GM23338 (cell line): ENCODE measurements at regions not wholly inside any gene's neighbourhood (a gene's known extent, or its start where the extent isn't known, plus 50 kb on each side); places are given as distances from the start of the nearest gene placed in this dataset.

ENCODE experiments used
- ATAC-seq: fragments of 200-7000 bp; cut with Tn5 transposase; 3 replicates; pipeline ENCODE4 v1.9.1; 2020
- DNase-seq: peaks from one replicate; pipeline ENCODE4 v3.0.0-alpha.2; 2015; ENCODE audit warnings: low spot score
- H2AFZ ChIP-seq: fragments of 200-600 bp; sonication (generic); 2 replicates; pipeline ENCODE4 v1.8.0; 2016; ENCODE audit warnings: antibody characterized with exemption, mild to moderate bottlenecking, moderate library complexity
- H3F3A ChIP-seq: fragments of 200-600 bp; sonication (generic); replicated peaks from 2 replicates; pipeline ENCODE4 v1.8.0; 2017; ENCODE audit warnings: antibody characterized with exemption, mixed run types, low read depth
- H3K27ac ChIP-seq: fragments of 200-600 bp; sonication (generic); 2 replicates; pipeline ENCODE4 v1.6.1; 2016; ENCODE audit warnings: low read depth
- H3K27me3 ChIP-seq: fragments of 200-600 bp; sonication (generic); 2 replicates; pipeline ENCODE4 v1.8.0; 2016; ENCODE audit warnings: mild to moderate bottlenecking, mixed run types, moderate library complexity; ENCODE audit not compliant: insufficient read depth
- H3K36me3 ChIP-seq: fragments of 200-600 bp; sonication (generic); 2 replicates; pipeline ENCODE4 v1.8.0; 2016; ENCODE audit warnings: mild to moderate bottlenecking; ENCODE audit not compliant: insufficient read depth
- H3K4me1 ChIP-seq: fragments of 200-600 bp; sonication (generic); 2 replicates; pipeline ENCODE4 v1.8.0; 2016; ENCODE audit warnings: mild to moderate bottlenecking, moderate library complexity; ENCODE audit not compliant: insufficient read depth
- H3K4me2 ChIP-seq: fragments of 200-600 bp; sonication (generic); 2 replicates; pipeline ENCODE4 v1.7.1; 2017; ENCODE audit warnings: mixed run types
- H3K4me3 ChIP-seq: fragments of 200-600 bp; sonication (generic); 2 replicates; pipeline ENCODE4 v1.6.1; 2016; ENCODE audit warnings: mixed run types
- H3K79me2 ChIP-seq: fragments of 200-600 bp; sonication (generic); replicated peaks from 2 replicates; pipeline ENCODE4 v1.8.0; 2017; ENCODE audit warnings: mild to moderate bottlenecking; ENCODE audit not compliant: insufficient read depth
- H3K9me2 ChIP-seq: fragments of 200-600 bp; sonication (generic); 2 replicates; pipeline ENCODE4 v1.8.0; 2017; ENCODE audit not compliant: insufficient read depth
- H4K20me1 ChIP-seq: fragments of 200-600 bp; sonication (generic); replicated peaks from 2 replicates; pipeline ENCODE4 v1.8.0; 2017; ENCODE audit warnings: mild to moderate bottlenecking; ENCODE audit not compliant: insufficient read depth
- H3K27ac Mint-ChIP-seq: 2 replicates; pipeline ENCODE4 v1.8.0; 2020; ENCODE audit warnings: inconsistent platforms, mild to moderate bottlenecking, moderate library complexity, mixed read lengths
- H3K27me3 Mint-ChIP-seq: 3 replicates; pipeline ENCODE4 v1.8.0; 2022; ENCODE audit warnings: low read depth, mild to moderate bottlenecking, moderate library complexity, mixed read lengths, inconsistent platforms; ENCODE audit not compliant: insufficient read depth, poor library complexity
- H3K36me3 Mint-ChIP-seq: 3 replicates; pipeline ENCODE4 v1.8.0; 2021; ENCODE audit warnings: low read depth, mild to moderate bottlenecking, inconsistent platforms, moderate library complexity, mixed read lengths
- H3K4me1 Mint-ChIP-seq: 3 replicates; pipeline ENCODE4 v1.8.0; 2020; ENCODE audit warnings: mild to moderate bottlenecking, inconsistent platforms, mixed read lengths
- H3K4me3 Mint-ChIP-seq: 3 replicates; pipeline ENCODE4 v1.8.0; 2021; ENCODE audit warnings: moderate library complexity, mild to moderate bottlenecking, inconsistent platforms, mixed read lengths
- H3K9me3 Mint-ChIP-seq: 3 replicates; pipeline ENCODE4 v1.8.0; 2020; ENCODE audit warnings: moderate library complexity, mild to moderate bottlenecking, inconsistent platforms, mixed read lengths
- EZH2 ChIP-seq: fragments of 200-600 bp; sonication (generic); IDR thresholded peaks from one replicate; pipeline ENCODE4 v1.8.0; 2017; ENCODE audit warnings: antibody characterized with exemption, mild to moderate bottlenecking, low read depth; ENCODE audit not compliant: unreplicated experiment
- EZH2phosphoT487 ChIP-seq: fragments of 200-600 bp; sonication (generic); IDR thresholded peaks from one replicate; pipeline ENCODE4 v1.8.1; 2018; ENCODE audit warnings: antibody characterized with exemption; ENCODE audit not compliant: unreplicated experiment
- JUNB ChIP-seq: IDR thresholded peaks from one replicate; pipeline ENCODE4 v1.6.1; 2016; ENCODE audit warnings: antibody characterized with exemption; ENCODE audit not compliant: unreplicated experiment
- POLR2AphosphoS5 ChIP-seq: IDR thresholded peaks from 2 replicates; pipeline ENCODE4 v1.6.1; 2016; ENCODE audit warnings: antibody characterized with exemption, low read depth
- STAT1 ChIP-seq: IDR thresholded peaks from one replicate; pipeline ENCODE4 v1.6.1; 2016; ENCODE audit warnings: antibody characterized with exemption; ENCODE audit not compliant: unreplicated experiment
- TF ChIP-seq, protein P1 (sequence below): IDR thresholded peaks from one replicate; pipeline ENCODE4 v1.6.1; 2018; ENCODE audit warnings: antibody characterized with exemption; ENCODE audit not compliant: unreplicated experiment

DNA sequence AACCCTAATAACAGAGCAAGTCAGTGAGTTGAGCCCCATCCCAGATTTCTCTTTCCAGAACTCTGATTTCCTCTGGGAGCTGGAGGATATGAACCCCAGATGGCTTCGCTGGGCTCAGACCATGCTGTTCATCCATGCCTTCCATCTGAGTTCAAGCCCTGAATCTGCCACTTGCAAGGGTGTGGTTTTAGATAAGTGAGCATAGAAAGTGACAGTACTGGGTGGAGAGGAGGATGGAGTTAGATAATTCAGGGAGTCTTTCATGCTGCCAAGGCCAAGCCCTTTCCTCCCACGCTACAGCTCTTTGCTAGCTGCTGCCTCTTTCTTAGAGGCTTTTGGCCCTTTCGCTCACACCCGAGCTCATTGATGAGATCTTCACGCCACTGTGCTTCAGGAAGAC is 57.2 kb upstream of the MAFB start (continued):
- TF ChIP-seq, protein P1, sequence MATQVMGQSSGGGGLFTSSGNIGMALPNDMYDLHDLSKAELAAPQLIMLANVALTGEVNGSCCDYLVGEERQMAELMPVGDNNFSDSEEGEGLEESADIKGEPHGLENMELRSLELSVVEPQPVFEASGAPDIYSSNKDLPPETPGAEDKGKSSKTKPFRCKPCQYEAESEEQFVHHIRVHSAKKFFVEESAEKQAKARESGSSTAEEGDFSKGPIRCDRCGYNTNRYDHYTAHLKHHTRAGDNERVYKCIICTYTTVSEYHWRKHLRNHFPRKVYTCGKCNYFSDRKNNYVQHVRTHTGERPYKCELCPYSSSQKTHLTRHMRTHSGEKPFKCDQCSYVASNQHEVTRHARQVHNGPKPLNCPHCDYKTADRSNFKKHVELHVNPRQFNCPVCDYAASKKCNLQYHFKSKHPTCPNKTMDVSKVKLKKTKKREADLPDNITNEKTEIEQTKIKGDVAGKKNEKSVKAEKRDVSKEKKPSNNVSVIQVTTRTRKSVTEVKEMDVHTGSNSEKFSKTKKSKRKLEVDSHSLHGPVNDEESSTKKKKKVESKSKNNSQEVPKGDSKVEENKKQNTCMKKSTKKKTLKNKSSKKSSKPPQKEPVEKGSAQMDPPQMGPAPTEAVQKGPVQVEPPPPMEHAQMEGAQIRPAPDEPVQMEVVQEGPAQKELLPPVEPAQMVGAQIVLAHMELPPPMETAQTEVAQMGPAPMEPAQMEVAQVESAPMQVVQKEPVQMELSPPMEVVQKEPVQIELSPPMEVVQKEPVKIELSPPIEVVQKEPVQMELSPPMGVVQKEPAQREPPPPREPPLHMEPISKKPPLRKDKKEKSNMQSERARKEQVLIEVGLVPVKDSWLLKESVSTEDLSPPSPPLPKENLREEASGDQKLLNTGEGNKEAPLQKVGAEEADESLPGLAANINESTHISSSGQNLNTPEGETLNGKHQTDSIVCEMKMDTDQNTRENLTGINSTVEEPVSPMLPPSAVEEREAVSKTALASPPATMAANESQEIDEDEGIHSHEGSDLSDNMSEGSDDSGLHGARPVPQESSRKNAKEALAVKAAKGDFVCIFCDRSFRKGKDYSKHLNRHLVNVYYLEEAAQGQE = no peak
- TF ChIP-seq JUNB = no peak
- no peak for TF ChIP-seq EZH2
- no peak for TF ChIP-seq STAT1

DNA sequence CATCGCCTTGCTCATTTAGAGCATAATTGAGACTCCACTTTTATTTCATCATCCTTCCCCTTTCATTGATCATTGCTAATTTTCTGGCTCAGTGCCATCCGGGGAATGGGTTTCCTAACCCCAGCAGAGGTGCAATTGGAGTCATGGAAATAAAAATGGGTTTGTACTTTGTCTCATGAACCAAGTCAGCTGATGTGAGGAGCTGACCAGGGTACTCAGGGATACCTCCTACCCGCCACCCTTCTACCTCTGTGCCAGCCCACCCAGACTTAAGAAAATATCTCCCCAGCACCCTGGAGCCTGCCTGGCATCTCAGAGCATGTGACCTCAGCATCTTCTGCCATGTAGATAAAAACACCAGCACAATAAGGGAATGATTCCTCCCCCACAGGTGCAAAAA is 59.1 kb upstream of the MAFB start:
- no peak overlapping the region for H3K27ac Mint-ChIP-seq
- no peaks in the 10 kb centered on the region for H3K36me3 ChIP-seq
- H3K4me3 ChIP-seq = no peak overlapping the region
- no peaks in the 10 kb centered on the region; the same call in 2 of the 3 replicates for H3K9me3 Mint-ChIP-seq
- no peaks in the 10 kb centered on the region for H3K27me3 ChIP-seq
- H3K4me1 Mint-ChIP-seq = no peaks in the 10 kb centered on the region; the same call in 2 of the 3 replicates
- ATAC-seq (no peak), DNase-seq (no peak)
- H3K9me2 ChIP-seq = 0 out of 2 replicates have a peak, but pooled peaks cover 4% of the 10 kb centered on the region
- H3K4me1 ChIP-seq = no peaks in the 10 kb centered on the region
- H3K27ac ChIP-seq = no peak overlapping the region
- TF ChIP-seq, protein P1 = peak; percentile 35
- no peak for TF ChIP-seq POLR2AphosphoS5
- H2AFZ ChIP-seq = no peak overlapping the region
- no peak overlapping the region for H3K4me2 ChIP-seq
- H3F3A ChIP-seq = no peaks in the 10 kb centered on the region
- H3K27me3 Mint-ChIP-seq = peaks cover 5% of the 10 kb centered on the region
- no peak overlapping the region for H3K4me3 Mint-ChIP-seq
- H4K20me1 ChIP-seq = no peaks in the 10 kb centered on the region
- no peaks in the 10 kb centered on the region for H3K79me2 ChIP-seq
- H3K36me3 Mint-ChIP-seq = no peaks in the 10 kb centered on the region

DNA sequence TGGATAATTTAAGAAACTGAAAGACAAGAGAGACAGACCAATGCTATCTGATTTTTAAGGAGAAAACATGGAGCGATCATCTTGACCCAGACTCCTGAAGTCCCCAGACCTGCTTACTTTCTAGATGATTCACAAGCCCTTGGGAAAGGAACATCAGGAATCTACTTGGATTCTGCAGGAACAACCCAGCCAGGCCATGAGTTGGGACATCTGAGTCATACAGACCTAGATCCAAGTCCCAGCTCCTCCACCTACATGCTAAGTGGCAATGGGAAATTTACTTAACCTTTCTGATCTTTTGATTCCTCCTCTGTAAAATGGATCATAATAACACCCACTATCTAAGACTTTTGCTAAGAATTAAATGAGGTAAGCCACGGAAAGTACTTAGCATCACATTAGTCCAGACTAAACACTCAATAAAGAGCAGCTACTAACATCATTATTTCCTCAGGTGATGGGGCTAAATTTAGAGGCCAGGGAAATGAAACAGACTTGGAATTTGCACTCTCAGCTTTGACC is 61.0 kb upstream of the MAFB start:
- Histone ChIP-seq H3K4me1 (no peaks in the 10 kb centered on the region), H3K36me3 (no peaks in the 10 kb centered on the region), H3K27me3 (no peaks in the 10 kb centered on the region), H3K4me2 (no peak overlapping the region), H3K79me2 (no peaks in the 10 kb centered on the region), H2AFZ (no peak overlapping the region), H3K4me3 (no peak overlapping the region), H3K27ac (no peak overlapping the region), H4K20me1 (no peaks in the 10 kb centered on the region), H3K9me2 (0 out of 2 replicates have a peak, but pooled peaks cover 4% of the 10 kb centered on the region), H3F3A (no peaks in the 10 kb centered on the region)
- H3K27me3 Mint-ChIP-seq = peaks cover 5% of the 10 kb centered on the region
- no peak overlapping the region for H3K27ac Mint-ChIP-seq
- no peak overlapping the region for H3K4me3 Mint-ChIP-seq
- no peaks in the 10 kb centered on the region for H3K36me3 Mint-ChIP-seq
- no peak for ATAC-seq
- H3K9me3 Mint-ChIP-seq = no peaks in the 10 kb centered on the region; the same call in 2 of the 3 replicates
- no peaks in the 10 kb centered on the region for H3K4me1 Mint-ChIP-seq
- DNase-seq = no peak
- no peak for TF ChIP-seq EZH2phosphoT487
- no peak for TF ChIP-seq EZH2
